Spinal cord (tissue), 9 donors: ENCODE measurements at regions not wholly inside any gene's neighbourhood (a gene's known extent, or its start where the extent isn't known, plus 50 kb on each side); places are given as distances from the start of the nearest gene placed in this dataset.
A peak's percentile ranks its signal among the peaks of the same experiment; 100 is the strongest.
"Not testable (repeated sequence)": the region's sequence is repeated elsewhere in the genome, so short reads cannot be mapped to it uniquely, and the experiment has no call there.

Source experiments
- DNase-seq, 6 donors: peaks; one replicate each; pipeline versions ENCODE4 v3.0.0 to v3.0.0-alpha.2; 2013 to 2015; ENCODE audit warnings: low spot score in 6 of 6, low read depth in 4 of 6
- H3K27ac ChIP-seq: one replicate; pipeline ENCODE4 v1.5.1; 2013; ENCODE audit warnings: low read depth, low read length, control low read depth
- H3K27me3 ChIP-seq: one replicate; pipeline ENCODE4 v1.6.1; 2013; ENCODE audit warnings: low read length; ENCODE audit not compliant: control insufficient read depth, insufficient read depth
- H3K36me3 ChIP-seq: one replicate; pipeline ENCODE4 v1.6.1; 2013; ENCODE audit warnings: low read length; ENCODE audit not compliant: control insufficient read depth, insufficient read depth
- H3K4me1 ChIP-seq: one replicate; pipeline ENCODE4 v1.6.1; 2013; ENCODE audit warnings: low read length; ENCODE audit not compliant: control insufficient read depth, insufficient read depth
- H3K4me3 ChIP-seq: one replicate; pipeline ENCODE4 v1.5.1; 2013; ENCODE audit warnings: low read depth, low read length, control low read depth
- H3K9me3 ChIP-seq: one replicate; pipeline ENCODE4 v1.6.1; 2013; ENCODE audit warnings: low read length; ENCODE audit not compliant: control insufficient read depth, insufficient read depth
- WGBS: methylation state at CpG from one replicate; pipeline ENCODE4 v1.1.5; 2013; ENCODE audit warnings: missing lambda C conversion rate; ENCODE audit not compliant: insufficient coverage; 5-methylcytosine and 5-hydroxymethylcytosine counted together
- donor health status: healthy.

- Histone ChIP-seq H3K4me3 (no peak overlapping the region), H3K4me1 (peaks cover 3% of the 10 kb centered on the region), H3K9me3 (no peaks in the 10 kb centered on the region), H3K27ac (no peak overlapping the region), H3K36me3 (peaks cover 3% of the 10 kb centered on the region), H3K27me3 (peaks cover 2% of the 10 kb centered on the region)
- no peak for DNase-seq
- WGBS = 100% methylated on average over 1 of the region's 8 CpGs
Observed at GRCh38 chrX:2576793-2577192, 76.0 kb upstream of the DHRSX start.

GRCh38 chrX:2574271-2574670 lies 73.5 kb upstream of the DHRSX start:
- H3K27ac ChIP-seq = no peak overlapping the region
- peaks cover 3% of the 10 kb centered on the region for H3K36me3 ChIP-seq
- H3K4me1 ChIP-seq = no peaks in the 10 kb centered on the region
- 95% methylated on average over 6 of the region's 6 CpGs for WGBS
- H3K27me3 ChIP-seq = no peaks in the 10 kb centered on the region
- H3K9me3 ChIP-seq = no peaks in the 10 kb centered on the region
- DNase-seq = no peak
- no peak overlapping the region for H3K4me3 ChIP-seq

GRCh38 chrX:2572740-2573139 lies 72.0 kb upstream of the DHRSX start:
- H3K4me3 ChIP-seq = no peak overlapping the region
- H3K27ac ChIP-seq = no peak overlapping the region
- peaks cover 3% of the 10 kb centered on the region for H3K36me3 ChIP-seq
- no peaks in the 10 kb centered on the region for H3K4me1 ChIP-seq
- no peak for DNase-seq
- H3K27me3 ChIP-seq = no peaks in the 10 kb centered on the region
- 80% methylated on average over 6 of the region's 7 CpGs for WGBS
- H3K9me3 ChIP-seq = no peaks in the 10 kb centered on the region

GRCh38 chrX:2568125-2568524 lies 67.3 kb upstream of the DHRSX start:
- 96% methylated on average over 4 of the region's 6 CpGs for WGBS
- Histone ChIP-seq H3K9me3 (no peaks in the 10 kb centered on the region), H3K4me1 (no peaks in the 10 kb centered on the region), H3K4me3 (no peak overlapping the region), H3K27ac (no peak overlapping the region), H3K27me3 (no peaks in the 10 kb centered on the region), H3K36me3 (peaks cover 7% of the 10 kb centered on the region)
- DNase-seq = no peak

- no peaks in the 10 kb centered on the region for H3K4me1 ChIP-seq
- H3K27ac ChIP-seq = no peak overlapping the region
- no peak overlapping the region for H3K4me3 ChIP-seq
- peaks cover 7% of the 10 kb centered on the region for H3K36me3 ChIP-seq
- no peaks in the 10 kb centered on the region for H3K27me3 ChIP-seq
- WGBS = 87% methylated on average over 4 of the region's 8 CpGs
- DNase-seq = peak in 1 of 6 donors; percentile 18
- H3K9me3 ChIP-seq = no peaks in the 10 kb centered on the region
Observed at GRCh38 chrX:2566055-2566454, 65.3 kb upstream of the DHRSX start.

GRCh38 chrX:2561456-2561855 lies 60.7 kb upstream of the DHRSX start:
- Histone ChIP-seq H3K4me3 (no peak overlapping the region), H3K27ac (no peak overlapping the region), H3K27me3 (no peaks in the 10 kb centered on the region), H3K36me3 (peaks cover 3% of the 10 kb centered on the region), H3K4me1 (no peaks in the 10 kb centered on the region), H3K9me3 (no peaks in the 10 kb centered on the region)
- 98% methylated on average over 5 of the region's 7 CpGs for WGBS
- DNase-seq = no peak

GRCh38 chrX:2559124-2559523 lies 58.3 kb upstream of the DHRSX start:
- H3K9me3 ChIP-seq = peaks cover under 1% of the 10 kb centered on the region
- H3K27me3 ChIP-seq = no peaks in the 10 kb centered on the region
- H3K27ac ChIP-seq = no peak overlapping the region
- H3K36me3 ChIP-seq = no peaks in the 10 kb centered on the region
- no peaks in the 10 kb centered on the region for H3K4me1 ChIP-seq
- DNase-seq = peak in 1 of 6 donors; percentile 45
- no CpG with 5 or more reads among the region's 3 CpGs for whole genome bisulfite sequencing
- H3K4me3 ChIP-seq = no peak overlapping the region

GRCh38 chrX:2554891-2555290 lies 54.1 kb upstream of the DHRSX start:
- no CpG with 5 or more reads among the region's 1 CpG for WGBS
- Histone ChIP-seq H3K36me3 (no peaks in the 10 kb centered on the region), H3K27ac (no peak overlapping the region), H3K27me3 (no peaks in the 10 kb centered on the region), H3K4me1 (peaks cover 15% of the 10 kb centered on the region), H3K9me3 (peaks cover 1% of the 10 kb centered on the region), H3K4me3 (no peak overlapping the region)
- no peak for DNase-seq

GRCh38 chrX:2554066-2554465 lies 53.3 kb upstream of the DHRSX start:
- WGBS = 66% methylated on average over 5 of the region's 6 CpGs
- H3K27me3 ChIP-seq, H3K9me3 ChIP-seq: not testable (repeated sequence)

GRCh38 chrX:2552621-2553201 lies 51.9 kb upstream of the DHRSX start:
- 10% methylated on average over 4 of the region's 7 CpGs for WGBS
- Histone ChIP-seq H3K4me1 (peaks cover 17% of the 10 kb centered on the region), H3K9me3 (peaks cover 1% of the 10 kb centered on the region), H3K36me3 (no peaks in the 10 kb centered on the region), H3K27ac (no peak overlapping the region), H3K4me3 (no peak overlapping the region), H3K27me3 (no peaks in the 10 kb centered on the region)
- peak in 3 of 6 donors; percentile 20 to 56 (median 56) for DNase-seq

More at GRCh38 chrX:2554066-2554465, 53.3 kb upstream of the DHRSX start:
- H3K36me3 ChIP-seq, H3K27ac ChIP-seq, H3K4me3 ChIP-seq, DNase-seq: not testable (repeated sequence)
- H3K4me1 ChIP-seq = peaks cover 17% of the 10 kb centered on the region
